Skeletal muscle tissue (tissue), 3 donors: ENCODE measurements at regions not wholly inside any gene's neighbourhood (a gene's known extent, or its start where the extent isn't known, plus 50 kb on each side); places are given as distances from the start of the nearest gene placed in this dataset.

Experiments used
- H3K27ac ChIP-seq: one replicate; pipeline ENCODE4 v1.7.0; 2013; ENCODE audit warnings: mild to moderate bottlenecking, low read depth, low read length, inconsistent platforms
- H3K27me3 ChIP-seq, 3 donors: one replicate each; pipeline ENCODE4 v1.7.0; 2013; ENCODE audit warnings: low read length in 3 of 3; ENCODE audit not compliant: control insufficient read depth in 3 of 3, insufficient read depth in 3 of 3
- H3K36me3 ChIP-seq, 3 donors: one replicate each; pipeline ENCODE4 v1.7.0; 2013; ENCODE audit warnings: low read length in 3 of 3; ENCODE audit not compliant: control insufficient read depth in 3 of 3, insufficient read depth in 3 of 3
- H3K4me1 ChIP-seq, 3 donors: one replicate each; pipeline ENCODE4 v1.7.0; 2013; ENCODE audit warnings: low read length in 3 of 3, mild to moderate bottlenecking in 3 of 3; ENCODE audit not compliant: control insufficient read depth in 3 of 3, insufficient read depth in 3 of 3
- H3K4me3 ChIP-seq, 3 donors: one replicate each; pipeline ENCODE4 v1.7.0; 2013; ENCODE audit warnings: low read length in 3 of 3
- H3K9ac ChIP-seq, 3 donors: one replicate each; pipeline ENCODE4 v1.7.0; 2013; ENCODE audit warnings: low read length in 3 of 3, mild to moderate bottlenecking in 3 of 3, moderate library complexity in 2 of 3, low read depth in 1 of 3
- H3K9me3 ChIP-seq, 3 donors: one replicate each; pipeline ENCODE4 v1.7.0; 2013; ENCODE audit warnings: low read length in 3 of 3; ENCODE audit not compliant: control insufficient read depth in 3 of 3
- donor health status: Osteomylitis.

- Histone ChIP-seq H3K4me3 (no peak overlapping the region), H3K4me1 (peaks cover 2 to 3% (median 3%) of the 10 kb centered on the region in 3 donors), H3K9ac (peak overlapping the region in 1 of 3 donors; percentile 35), H3K9me3 (no peaks in the 10 kb centered on the region), H3K36me3 (no peaks in the 10 kb centered on the region), H3K27ac (peak overlapping the region; percentile 36), H3K27me3 (no peaks in the 10 kb centered on the region)
Measured at GRCh38 chr11:110000031-110000502, 93.1 kb upstream of the ZC3H12C start.

DNA sequence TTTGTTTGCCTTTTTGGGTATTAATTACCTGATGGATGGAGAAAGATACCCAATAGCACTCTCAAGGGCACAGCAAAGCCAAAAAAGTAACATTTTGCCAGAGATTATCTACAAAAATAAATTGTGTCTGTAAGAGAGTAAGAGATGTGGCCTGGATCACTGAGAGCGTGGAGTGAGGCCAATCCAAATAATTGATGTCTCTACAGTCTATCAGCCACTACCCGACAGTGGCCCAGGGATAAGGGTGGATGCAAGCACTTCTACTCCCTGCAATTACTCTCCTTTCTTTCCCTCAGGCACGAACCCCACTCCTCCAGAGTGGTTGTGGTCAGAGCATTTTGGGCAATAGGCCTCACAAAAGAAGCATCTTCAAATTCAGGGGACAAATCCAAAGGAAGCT, 92.3 kb upstream of the ZC3H12C start:
- Histone ChIP-seq H3K9me3 (no peaks in the 10 kb centered on the region), H3K4me3 (no peak overlapping the region), H3K36me3 (no peaks in the 10 kb centered on the region), H3K27ac (peak overlapping the region; percentile 36), H3K27me3 (no peaks in the 10 kb centered on the region), H3K9ac (no peak overlapping the region), H3K4me1 (peaks cover 2 to 3% (median 3%) of the 10 kb centered on the region in 3 donors)

DNA sequence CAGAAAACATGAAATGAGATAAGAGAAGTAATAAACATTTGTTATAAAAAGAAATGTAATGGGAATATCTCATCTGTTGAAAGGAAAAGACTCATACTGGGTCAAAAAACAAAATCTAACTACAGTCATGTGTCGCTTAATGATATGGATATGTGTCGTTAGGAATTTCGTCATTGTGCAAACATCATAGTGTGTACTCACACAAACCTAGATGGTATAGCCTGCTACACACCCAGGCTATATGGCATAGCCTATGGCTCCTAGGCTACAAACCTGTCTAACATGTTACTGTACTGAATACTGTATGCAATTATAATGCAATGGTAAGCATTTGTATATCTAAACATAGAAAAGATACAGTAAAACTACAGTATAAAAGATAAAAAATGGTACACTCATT, 89.8 kb upstream of the ZC3H12C start:
- peaks cover 2 to 3% (median 3%) of the 10 kb centered on the region in 3 donors for H3K4me1 ChIP-seq
- H3K27ac ChIP-seq: no peak overlapping the region
- no peak overlapping the region for H3K4me3 ChIP-seq
- H3K9me3 ChIP-seq: no peaks in the 10 kb centered on the region
- no peaks in the 10 kb centered on the region for H3K27me3 ChIP-seq
- no peaks in the 10 kb centered on the region for H3K36me3 ChIP-seq
- no peak overlapping the region for H3K9ac ChIP-seq

- no peak overlapping the region for H3K4me3 ChIP-seq
Measured at GRCh38 chr11:110011595-110011994, 81.6 kb upstream of the ZC3H12C start.

GRCh38 chr11:110015695-110016094, 77.5 kb upstream of the ZC3H12C start:
- no peak overlapping the region for H3K9ac ChIP-seq
- no peaks in the 10 kb centered on the region for H3K36me3 ChIP-seq
- H3K27me3 ChIP-seq: no peaks in the 10 kb centered on the region
- H3K4me3 ChIP-seq: no peak overlapping the region
- H3K4me1 ChIP-seq: no peaks in the 10 kb centered on the region
- no peak overlapping the region for H3K27ac ChIP-seq
- peaks cover 0 to 2% (median 0%) of the 10 kb centered on the region in 3 donors for H3K9me3 ChIP-seq

More at GRCh38 chr11:110011595-110011994, 81.6 kb upstream of the ZC3H12C start:
- Histone ChIP-seq H3K9me3 (peaks cover 0 to 2% (median 0%) of the 10 kb centered on the region in 3 donors), H3K36me3 (no peaks in the 10 kb centered on the region), H3K27ac (no peak overlapping the region), H3K9ac (no peak overlapping the region), H3K4me1 (no peaks in the 10 kb centered on the region), H3K27me3 (no peaks in the 10 kb centered on the region)

DNA sequence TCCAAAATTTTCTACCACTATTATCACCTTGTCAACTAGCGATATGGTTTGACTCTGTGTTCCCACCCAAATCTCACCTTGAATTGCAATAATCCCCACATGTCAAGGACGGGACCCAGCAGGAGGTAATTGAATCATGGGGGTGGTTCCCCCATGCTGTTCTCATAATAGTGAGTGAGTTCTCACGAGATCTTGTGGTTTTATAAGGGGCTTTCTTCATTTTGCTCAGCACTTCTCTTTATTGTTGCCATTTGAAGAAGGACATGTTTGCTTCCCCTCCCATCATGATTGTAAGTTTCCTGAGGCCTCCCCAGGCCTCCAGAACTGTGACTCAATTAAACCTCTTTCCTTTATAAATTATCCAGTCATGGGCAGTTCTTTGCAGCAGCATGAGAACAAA, 73.5 kb upstream of the ZC3H12C start:
- Histone ChIP-seq H3K9me3 (no peaks in the 10 kb centered on the region), H3K9ac (no peak overlapping the region), H3K4me1 (no peaks in the 10 kb centered on the region), H3K4me3 (no peak overlapping the region), H3K27ac (no peak overlapping the region), H3K36me3 (no peaks in the 10 kb centered on the region), H3K27me3 (no peaks in the 10 kb centered on the region)

- H3K4me1 ChIP-seq: no peaks in the 10 kb centered on the region
- no peaks in the 10 kb centered on the region for H3K36me3 ChIP-seq
- no peak overlapping the region for H3K4me3 ChIP-seq
- no peak overlapping the region for H3K27ac ChIP-seq
- no peaks in the 10 kb centered on the region for H3K9me3 ChIP-seq
- H3K27me3 ChIP-seq: no peaks in the 10 kb centered on the region
- H3K9ac ChIP-seq: no peak overlapping the region
Measured at GRCh38 chr11:110022548-110022947, 70.6 kb upstream of the ZC3H12C start.

DNA sequence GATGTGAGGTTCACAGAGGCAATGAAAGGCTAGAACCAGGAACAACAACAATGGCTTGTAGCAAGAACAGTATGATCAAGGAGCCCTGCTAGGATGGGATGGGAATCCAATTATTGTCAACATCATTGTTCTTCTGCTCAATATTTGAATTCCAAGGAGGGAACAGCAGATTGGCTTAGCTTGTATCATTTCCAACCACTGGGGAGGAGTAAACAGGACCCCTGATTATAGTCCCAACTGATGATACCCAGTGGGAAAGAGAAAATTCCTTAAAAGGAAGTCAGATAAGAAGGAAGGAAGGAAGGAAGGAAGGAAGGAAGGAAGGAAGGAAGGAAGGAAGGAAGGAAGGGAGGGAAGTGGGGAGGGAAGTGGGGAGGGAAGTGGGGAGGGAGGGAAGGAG, 69.5 kb upstream of the ZC3H12C start:
- no peaks in the 10 kb centered on the region for H3K9me3 ChIP-seq
- H3K9ac ChIP-seq: no peak overlapping the region
- H3K4me3 ChIP-seq: no peak overlapping the region
- H3K36me3 ChIP-seq: no peaks in the 10 kb centered on the region
- H3K27me3 ChIP-seq: no peaks in the 10 kb centered on the region
- no peaks in the 10 kb centered on the region for H3K4me1 ChIP-seq
- no peak overlapping the region for H3K27ac ChIP-seq

DNA sequence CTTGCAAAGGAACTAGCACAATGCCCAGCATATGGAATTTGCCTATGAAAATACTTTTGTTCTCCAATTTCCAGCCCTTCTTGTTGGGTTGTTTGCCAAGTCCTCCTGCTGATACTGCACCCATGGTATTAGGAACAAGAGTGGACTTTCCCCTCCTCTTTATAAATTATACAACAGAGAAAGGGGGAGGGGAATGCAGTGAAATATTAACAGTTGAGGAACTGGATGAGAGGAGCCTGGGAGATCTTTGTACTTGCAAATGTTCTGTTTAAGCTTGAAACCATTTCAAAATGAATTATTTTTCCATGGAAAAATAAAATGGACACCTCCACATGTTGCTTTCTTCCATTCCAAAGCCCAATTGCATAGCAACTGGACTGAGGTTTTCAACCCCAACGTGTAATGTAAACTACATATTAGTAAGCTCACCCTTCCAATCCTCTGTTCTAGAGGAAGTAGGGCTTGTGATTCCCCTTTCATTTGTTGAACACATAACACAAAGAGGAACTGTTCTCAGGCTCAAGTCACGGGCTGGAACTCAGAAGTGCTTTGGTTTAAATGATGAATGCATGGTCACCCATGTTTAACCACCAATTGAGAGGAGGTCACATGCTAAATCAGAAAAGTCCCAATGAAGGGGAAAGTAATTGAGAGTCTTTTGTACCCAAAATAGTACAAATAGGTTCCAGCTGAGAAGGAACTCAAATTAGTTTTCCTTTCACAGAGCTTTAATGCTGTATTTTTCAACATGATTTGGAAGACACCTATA, 66.2 kb upstream of the ZC3H12C start:
- Histone ChIP-seq H3K4me3 (no peak overlapping the region), H3K27ac (no peak overlapping the region), H3K36me3 (no peaks in the 10 kb centered on the region), H3K9ac (no peak overlapping the region), H3K4me1 (no peaks in the 10 kb centered on the region), H3K27me3 (no peaks in the 10 kb centered on the region), H3K9me3 (no peaks in the 10 kb centered on the region)

- H3K27ac ChIP-seq: no peak overlapping the region
Measured at GRCh38 chr11:110027627-110028371, 65.4 kb upstream of the ZC3H12C start.

More at GRCh38 chr11:110027627-110028371, 65.4 kb upstream of the ZC3H12C start:
- no peaks in the 10 kb centered on the region for H3K36me3 ChIP-seq
- H3K9me3 ChIP-seq: no peaks in the 10 kb centered on the region
- no peak overlapping the region for H3K9ac ChIP-seq
- no peaks in the 10 kb centered on the region for H3K27me3 ChIP-seq
- no peak overlapping the region for H3K4me3 ChIP-seq
- no peaks in the 10 kb centered on the region for H3K4me1 ChIP-seq
